Vagina (tissue), 2 donors: ENCODE measurements at regions not wholly inside any gene's neighbourhood (a gene's known extent, or its start where the extent isn't known, plus 50 kb on each side); places are given as distances from the start of the nearest gene placed in this dataset.

ENCODE experiments used
- CTCF ChIP-seq, 3 experiments: fragments of 450-650 bp in 2 of 3; fragments of 200-600 bp in 1 of 3; sonication (generic) in 1 of 3; IDR thresholded peaks; one replicate each; pipeline ENCODE4 v1.5.1; 2017 to 2019; ENCODE audit warnings: antibody characterized with exemption in 3 of 3, mild to moderate bottlenecking in 2 of 3, moderate library complexity in 2 of 3
- POLR2A ChIP-seq, 2 donors: fragments of 450-650 bp; IDR thresholded peaks; one replicate each; pipeline ENCODE4 v1.6.1; 2017; ENCODE audit warnings: antibody characterized with exemption in 2 of 2, mild to moderate bottlenecking in 2 of 2, moderate library complexity in 2 of 2
- POLR2AphosphoS5 ChIP-seq, 2 donors: sonication (generic); formaldehyde crosslinking; IDR thresholded peaks; one replicate each; pipeline ENCODE4 v1.9.0; 2017; ENCODE audit warnings: antibody characterized with exemption in 2 of 2, mild to moderate bottlenecking in 2 of 2, low read depth in 1 of 2; ENCODE audit not compliant: insufficient read depth in 1 of 2

- TF ChIP-seq CTCF (IDR thresholded peaks at IDR 0.05) (no peak), POLR2A (IDR thresholded peaks at IDR 0.05) (no peak), POLR2AphosphoS5 (IDR thresholded peaks at IDR 0.05; ENCODE audit: insufficient read depth in 1 of 2, low read depth in 1 of 2) (no peak)
These were observed 674.9 kb upstream of the ADGRL4 start for GRCh38 chr1:79681382-79681781.
